ENCODE measurements at regions not wholly inside any gene's neighbourhood (a gene's known extent, or its start where the extent isn't known, plus 50 kb on each side); places are given as distances from the start of the nearest gene placed in this dataset.

DNA sequence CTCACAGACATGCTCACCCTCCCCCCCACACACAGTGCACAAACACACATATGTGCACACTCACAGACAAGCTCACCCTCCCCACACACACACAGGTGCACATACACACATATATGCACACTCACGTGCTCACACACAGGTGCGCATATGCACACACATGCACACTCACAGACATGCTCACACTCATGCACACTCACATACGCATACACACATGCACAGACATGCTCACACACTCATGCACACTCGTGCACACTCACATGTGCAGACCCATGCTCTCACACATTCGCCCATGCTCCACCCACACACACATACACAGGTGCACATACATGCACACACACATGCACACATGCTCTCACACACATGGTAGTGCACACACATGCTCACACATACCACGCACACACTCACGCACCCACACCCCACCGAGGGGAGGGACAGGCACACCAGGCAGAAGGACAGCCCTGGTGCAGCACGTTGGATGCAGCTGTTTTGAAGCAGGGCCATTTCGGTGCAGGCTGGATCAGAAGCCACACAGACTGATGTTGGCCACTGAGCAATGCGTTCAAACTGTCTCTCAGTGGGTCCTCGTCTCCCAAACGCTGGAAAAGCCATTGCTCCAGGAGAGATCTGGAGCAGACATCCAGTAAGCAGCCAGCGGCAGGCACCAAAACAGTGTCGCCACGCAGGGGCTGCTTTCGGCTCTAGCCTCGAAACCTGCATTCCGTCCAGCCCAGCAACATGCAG is 86.2 kb upstream of the ZNF469 start:
- TF ChIP-seq CTCF (IDR thresholded peaks at IDR 0.05) (no peak), POLR2A (IDR thresholded peaks at IDR 0.05) (no peak)
- no peak overlapping the region for H3K27ac ChIP-seq
- H3K4me1 ChIP-seq = peaks cover 0 to 9% (median 2%) of the 10 kb centered on the region in 12 donors
- ATAC-seq (peak in 2 of 4 donors; percentile 10 to 18), DNase-seq (peak in 1 of 5 donors; percentile 47)
- peaks cover 0 to 34% (median 0%) of the 10 kb centered on the region in 9 donors for H3K27me3 ChIP-seq
- no peak overlapping the region for H3K4me3 ChIP-seq
- no peaks in the 10 kb centered on the region for H3K9me3 ChIP-seq
- intact Hi-C loops (cut with DNase I) = no loop called here
- WGBS, 4 donors = 66 to 76% (median 75%) methylated on average over 19 of the region's 19 CpGs
- no peaks in the 10 kb centered on the region for H3K36me3 ChIP-seq

- Histone ChIP-seq H3K4me1 (peaks cover 0 to 9% (median 2%) of the 10 kb centered on the region in 12 donors), H3K36me3 (no peaks in the 10 kb centered on the region), H3K27me3 (peaks cover 0 to 29% (median 0%) of the 10 kb centered on the region in 9 donors), H3K4me3 (no peak overlapping the region), H3K27ac (no peak overlapping the region), H3K9me3 (no peaks in the 10 kb centered on the region)
- ATAC-seq (peak in 1 of 4 donors; percentile 14), DNase-seq (peak in 1 of 5 donors; percentile 37)
- WGBS, 4 donors = 77 to 85% (median 81%) methylated on average over 22 of the region's 22 CpGs
- intact Hi-C loops (cut with DNase I) = no loop called here
- TF ChIP-seq POLR2A (IDR thresholded peaks at IDR 0.05) = no peak
- TF ChIP-seq CTCF (IDR thresholded peaks at IDR 0.05) = no peak
Observed at GRCh38 chr16:88297178-88297720, 85.5 kb upstream of the ZNF469 start.

DNA sequence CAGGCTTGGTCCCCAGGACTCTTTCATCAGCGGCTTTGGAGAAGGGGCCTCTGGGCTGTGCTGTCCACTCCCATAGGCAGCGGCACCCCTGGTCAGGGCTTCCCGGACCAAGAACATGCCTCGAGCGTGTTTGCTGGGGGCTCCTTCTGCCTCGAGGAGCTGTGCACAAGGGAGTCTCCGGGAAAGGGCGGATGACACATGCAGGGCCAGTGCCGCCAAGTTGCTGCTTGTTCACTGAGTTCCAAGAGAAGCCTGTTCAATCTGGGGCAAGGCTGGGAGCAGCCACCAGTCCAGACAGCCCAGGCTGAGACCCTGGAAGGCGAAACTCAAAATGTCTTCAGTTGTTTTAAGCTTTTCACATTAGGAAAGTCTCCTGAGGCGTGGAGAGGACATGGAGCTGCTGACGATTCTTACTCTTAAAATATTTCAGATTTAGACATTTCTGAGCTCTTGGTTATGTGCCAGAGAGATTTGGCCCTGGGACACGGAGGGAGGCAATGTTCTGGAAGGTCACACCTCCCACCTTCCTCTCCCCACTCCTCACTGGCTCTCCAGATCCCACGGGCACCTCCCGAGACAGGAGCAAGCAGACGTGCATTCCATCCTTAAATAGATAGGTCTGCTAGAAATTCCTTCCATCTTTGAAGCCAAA is 84.5 kb upstream of the ZNF469 start:
- peaks cover 0 to 9% (median 2%) of the 10 kb centered on the region in 12 donors for H3K4me1 ChIP-seq
- intact Hi-C loops (cut with DNase I) = no loop called here
- no peak overlapping the region for H3K4me3 ChIP-seq
- H3K36me3 ChIP-seq = no peaks in the 10 kb centered on the region
- H3K9me3 ChIP-seq = peaks cover 0 to 8% (median 0%) of the 10 kb centered on the region in 12 donors
- no peak overlapping the region for H3K27ac ChIP-seq
- DNase-seq = peak in 3 of 5 donors; percentile 52 to 59 (median 53)
- no peak for TF ChIP-seq POLR2A (IDR thresholded peaks at IDR 0.05)
- TF ChIP-seq CTCF (IDR thresholded peaks at IDR 0.05) = no peak
- WGBS, 4 donors = 19 to 49% (median 38%) methylated on average over 9 to 16 of the region's 16 CpGs
- peaks cover 0 to 29% (median 0%) of the 10 kb centered on the region in 9 donors for H3K27me3 ChIP-seq
- peak in 2 of 4 donors; percentile 33 to 77 for ATAC-seq
